ENCODE measurements at regions not wholly inside any gene's neighbourhood (a gene's known extent, or its start where the extent isn't known, plus 50 kb on each side); places are given as distances from the start of the nearest gene placed in this dataset.

- no peak overlapping the region for H3K4me3 ChIP-seq (ENCODE audit: extremely low read depth in 1 of 4, insufficient read depth in 2 of 4, low read depth in 3 of 4, low read length in 4 of 4)
- H3K9me3 ChIP-seq (ENCODE audit: insufficient read depth in 2 of 2, low read depth in 1 of 2, low read length in 1 of 2) = no peaks in the 10 kb centered on the region
- H4K20me1 ChIP-seq (replicated peaks in 1 of 2; ENCODE audit: control insufficient read depth in 1 of 2, insufficient read depth in 2 of 2, low read length in 2 of 2) = no peaks in the 10 kb centered on the region
- H4K5ac ChIP-seq (ENCODE audit: insufficient read length, low read depth, low read length) = no peak overlapping the region
- no peak overlapping the region for H2BK5ac ChIP-seq (ENCODE audit: low read depth, low read length)
- no peak overlapping the region for H3K9ac ChIP-seq (replicated peaks in 1 of 4; ENCODE audit: extremely low read depth in 1 of 4, low read depth in 3 of 4, low read length in 3 of 4)
- H3K79me2 ChIP-seq (ENCODE audit: control insufficient read depth in 1 of 2, insufficient read depth in 2 of 2, low read length in 2 of 2) = no peaks in the 10 kb centered on the region
- H3K14ac ChIP-seq (ENCODE audit: insufficient read length) = no peak overlapping the region
- H2AFZ ChIP-seq (ENCODE audit: low read length) = no peak overlapping the region
- ChIA-PET POLR2A (ENCODE audit: partially characterized antibody) (no interaction called here), CTCF (ENCODE audit: partially characterized antibody) (interaction anchor here (1.0 kb wide), 2 partner anchors 9 to 68 kb away, joined by 3 to 4 read pairs; no protein-coding TSS in a partner anchor)
- H3K79me1 ChIP-seq (ENCODE audit: low read depth, low read length) = no peaks in the 10 kb centered on the region
- no peak overlapping the region for H3K18ac ChIP-seq (ENCODE audit: extremely low read depth, low read length)
- FAIRE-seq (no peak), DNase-seq (ENCODE audit: low read depth in 1 of 2, low spot score in 2 of 2) (no peak)
- H2BK15ac ChIP-seq (ENCODE audit: low read length) = no peak overlapping the region
- no peak overlapping the region for H3K56ac ChIP-seq (replicated peaks; ENCODE audit: insufficient read length, low read depth, low read length)
- H4K8ac ChIP-seq (ENCODE audit: extremely low read depth, insufficient read depth, low read length) = no peak overlapping the region
- 87% methylated on average over 9 of the region's 9 CpGs; no CpG with 5 or more reads in 1 of the 2 experiments for WGBS, 2 experiments (ENCODE audit: extremely low coverage in 1 of 2, insufficient coverage in 1 of 2, insufficient read length in 1 of 2, insufficient replicate concordance in 2 of 2, low coverage in 1 of 2, low lambda C conversion rate in 2 of 2, missing lambda C conversion rate in 1 of 2)
- H3K4me2 ChIP-seq (ENCODE audit: insufficient read depth in 1 of 2, low read depth in 2 of 2, low read length in 2 of 2) = no peak overlapping the region
- no peak overlapping the region for H2AK5ac ChIP-seq (ENCODE audit: low read depth, low read length)
- H3K36me3 ChIP-seq (ENCODE audit: control insufficient read depth in 2 of 4, insufficient read depth in 4 of 4, low read length in 3 of 4) = no peaks in the 10 kb centered on the region
- TF ChIP-seq CHD1 (IDR thresholded peaks at IDR 0.05; ENCODE audit: low read depth, low read length) = no peak
- TF ChIP-seq MAFK (IDR thresholded peaks at IDR 0.05; ENCODE audit: low read depth, low read length) = peak; percentile 63
- no peak overlapping the region for H3K4ac ChIP-seq (replicated peaks; ENCODE audit: insufficient read length, low read depth, low read length)
- H3K4me1 ChIP-seq (replicated peaks in 1 of 4; ENCODE audit: control insufficient read depth in 3 of 4, insufficient read depth in 4 of 4, low read length in 3 of 4) = peaks cover 0 to 4% (median 0%) of the 10 kb centered on the region in 4 experiments; a peak in 3 of 7 replicates
- H2BK120ac ChIP-seq (replicated peaks; ENCODE audit: low read depth, low read length) = no peak overlapping the region
- H4K91ac ChIP-seq (replicated peaks; ENCODE audit: insufficient read length, low read length) = no peak overlapping the region
- H2BK20ac ChIP-seq (ENCODE audit: low read length) = no peak overlapping the region
- H2BK12ac ChIP-seq (ENCODE audit: low read depth, low read length) = no peak overlapping the region
- no peaks in the 10 kb centered on the region for H3K27me3 ChIP-seq (replicated peaks in 1 of 4; ENCODE audit: control insufficient read depth in 3 of 4, extremely low read depth in 1 of 4, insufficient read depth in 3 of 4, low read length in 3 of 4)
- no peak overlapping the region for H3K27ac ChIP-seq (ENCODE audit: low read depth, low read length)
- no peaks in the 10 kb centered on the region for H3K23me2 ChIP-seq (ENCODE audit: low read depth, low read length)
- H3K23ac ChIP-seq (ENCODE audit: insufficient read length) = no peak overlapping the region
These were observed 80.7 kb upstream of the KIAA1217 start for GRCh38 chr10:24128066-24128730.
